Activated B cell treated with CpG ODN at 0.5 μM for 24 hours (primary cell): ENCODE measurements at regions not wholly inside any gene's neighbourhood (a gene's known extent, or its start where the extent isn't known, plus 50 kb on each side); places are given as distances from the start of the nearest gene placed in this dataset.
"Not testable (repeated sequence)": the region's sequence is repeated elsewhere in the genome, so short reads cannot be mapped to it uniquely, and the experiment has no call there.

Source experiments
- ATAC-seq: fragments of 200-7000 bp; cut with Tn5 transposase; one replicate; pipeline ENCODE4 v1.10.0; 2021; ENCODE audit warnings: low read depth, mild to moderate bottlenecking, moderate library complexity
- CTCF ChIA-PET: fragments of 350-600 bp; sonication (Branson Sonifier 250); formaldehyde crosslinking; loops from one replicate; lab custom pipeline; 2021; ENCODE audit warnings: antibody characterized with exemption; lab: Charles Lee
- POLR2A ChIA-PET: fragments of 350-600 bp; sonication (Branson Sonifier 250); formaldehyde crosslinking; loops from one replicate; lab custom pipeline; 2021; ENCODE audit warnings: antibody characterized with exemption; lab: Charles Lee
- DNase-seq: peaks from one replicate; pipeline ENCODE4 v3.0.0; 2022
- H3K27ac Mint-ChIP-seq: one replicate; pipeline ENCODE4 v1.8.0; 2020; ENCODE audit warnings: mixed read lengths
- H3K27me3 Mint-ChIP-seq: one replicate; pipeline ENCODE4 v1.8.0; 2021; ENCODE audit warnings: mixed read lengths
- H3K36me3 Mint-ChIP-seq: one replicate; pipeline ENCODE4 v1.8.0; 2021; ENCODE audit warnings: low read depth, mixed read lengths
- H3K4me1 Mint-ChIP-seq: one replicate; pipeline ENCODE4 v1.8.0; 2021; ENCODE audit warnings: mixed read lengths
- H3K4me3 Mint-ChIP-seq: one replicate; pipeline ENCODE4 v1.8.0; 2020; ENCODE audit warnings: mild to moderate bottlenecking, mixed read lengths
- H3K9me3 Mint-ChIP-seq: one replicate; pipeline ENCODE4 v1.8.0; 2020; ENCODE audit warnings: mixed read lengths
- intact Hi-C: fragments of 100-400 bp; cut with micrococcal nuclease; formaldehyde crosslinking; loops from one replicate; pipeline ENCODE4 v1.15.1; 2024
- TF ChIP-seq, protein P1 (sequence below): fragments of 200-600 bp; IDR thresholded peaks from one replicate; pipeline ENCODE4 v1.8.0; 2022; ENCODE audit warnings: antibody characterized with exemption, mild to moderate bottlenecking

DNA sequence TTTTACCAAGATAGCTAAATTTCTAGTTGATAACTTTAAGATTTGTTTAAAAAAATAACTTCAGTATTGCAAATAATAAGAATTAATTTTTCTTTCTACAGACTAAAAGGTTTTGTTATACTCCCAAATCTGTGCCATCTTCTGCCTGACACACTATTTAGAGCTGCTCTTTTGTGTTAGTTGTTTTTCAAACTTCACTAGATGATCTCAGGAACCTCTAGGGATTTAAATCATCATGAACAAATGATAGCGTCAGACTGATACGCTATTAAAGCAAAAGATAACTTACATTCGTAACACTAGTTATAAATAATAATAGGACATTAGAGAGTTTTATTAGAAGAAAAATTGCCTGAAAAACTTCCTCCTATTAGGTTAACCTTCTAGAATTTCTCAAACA is 243.1 kb upstream of the CXADR start:
- Mint-ChIP-seq H3K36me3 (no peaks in the 10 kb centered on the region), H3K4me3 (no peak overlapping the region), H3K4me1 (no peaks in the 10 kb centered on the region), H3K27me3 (no peaks in the 10 kb centered on the region), H3K27ac (no peak overlapping the region), H3K9me3 (peaks cover 2% of the 10 kb centered on the region)
- ChIA-PET POLR2A (no interaction called here), CTCF (no interaction called here)
- intact Hi-C loops = no loop called here
- TF ChIP-seq, protein P1, sequence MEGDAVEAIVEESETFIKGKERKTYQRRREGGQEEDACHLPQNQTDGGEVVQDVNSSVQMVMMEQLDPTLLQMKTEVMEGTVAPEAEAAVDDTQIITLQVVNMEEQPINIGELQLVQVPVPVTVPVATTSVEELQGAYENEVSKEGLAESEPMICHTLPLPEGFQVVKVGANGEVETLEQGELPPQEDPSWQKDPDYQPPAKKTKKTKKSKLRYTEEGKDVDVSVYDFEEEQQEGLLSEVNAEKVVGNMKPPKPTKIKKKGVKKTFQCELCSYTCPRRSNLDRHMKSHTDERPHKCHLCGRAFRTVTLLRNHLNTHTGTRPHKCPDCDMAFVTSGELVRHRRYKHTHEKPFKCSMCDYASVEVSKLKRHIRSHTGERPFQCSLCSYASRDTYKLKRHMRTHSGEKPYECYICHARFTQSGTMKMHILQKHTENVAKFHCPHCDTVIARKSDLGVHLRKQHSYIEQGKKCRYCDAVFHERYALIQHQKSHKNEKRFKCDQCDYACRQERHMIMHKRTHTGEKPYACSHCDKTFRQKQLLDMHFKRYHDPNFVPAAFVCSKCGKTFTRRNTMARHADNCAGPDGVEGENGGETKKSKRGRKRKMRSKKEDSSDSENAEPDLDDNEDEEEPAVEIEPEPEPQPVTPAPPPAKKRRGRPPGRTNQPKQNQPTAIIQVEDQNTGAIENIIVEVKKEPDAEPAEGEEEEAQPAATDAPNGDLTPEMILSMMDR = no peak
- no peak for DNase-seq
- ATAC-seq = no peak

DNA sequence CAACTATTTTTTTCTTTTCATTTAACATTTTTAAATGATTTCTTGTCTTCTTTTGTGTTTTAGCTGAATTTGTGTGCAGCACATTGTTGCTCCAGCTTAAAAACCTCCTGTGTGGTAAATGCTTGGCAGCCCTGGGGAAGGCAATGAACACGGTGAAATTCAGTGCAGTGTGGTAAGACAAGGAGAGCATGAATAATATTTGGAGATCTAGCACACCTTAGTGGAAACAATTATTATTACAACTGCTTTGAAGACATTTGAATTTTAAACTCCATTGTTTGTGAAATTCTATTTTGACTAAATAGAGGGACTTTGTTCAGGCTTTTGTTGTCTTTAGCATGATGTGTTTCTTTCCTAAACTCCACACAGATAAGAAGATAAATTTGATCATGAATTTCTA is 242.6 kb upstream of the CXADR start:
- DNase-seq = no peak
- Mint-ChIP-seq H3K27ac (no peak overlapping the region), H3K4me1 (no peaks in the 10 kb centered on the region), H3K27me3 (no peaks in the 10 kb centered on the region), H3K36me3 (no peaks in the 10 kb centered on the region), H3K9me3 (peaks cover 2% of the 10 kb centered on the region), H3K4me3 (no peak overlapping the region)
- intact Hi-C loops = no loop called here
- CTCF ChIA-PET = no interaction called here
- no peak for ATAC-seq
- POLR2A ChIA-PET = no interaction called here
- TF ChIP-seq, protein P1 = no peak

DNA sequence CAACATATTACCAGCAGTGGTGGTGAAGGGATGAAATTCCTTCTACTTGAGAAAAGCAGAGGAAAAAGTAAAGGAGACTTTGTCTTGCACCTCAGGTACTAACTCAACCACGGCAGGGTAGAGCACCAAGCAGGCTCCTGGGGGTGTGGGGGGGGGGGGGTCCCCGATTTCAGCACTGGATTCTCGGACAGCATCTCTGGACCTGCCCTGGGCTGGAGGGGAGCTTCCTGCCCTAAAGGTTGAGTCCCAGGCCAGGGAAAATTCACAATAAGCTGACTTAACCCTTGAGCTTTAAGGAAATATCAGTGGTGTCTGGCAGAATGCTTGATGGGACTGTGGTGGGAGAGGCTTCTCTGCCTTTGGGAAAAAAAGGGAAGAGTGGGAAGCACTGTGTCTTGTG is 233.2 kb upstream of the CXADR start:
- no peak for ATAC-seq
- intact Hi-C loops = no loop called here
- Mint-ChIP-seq H3K4me1 (no peaks in the 10 kb centered on the region), H3K27me3 (no peaks in the 10 kb centered on the region), H3K9me3 (peaks cover 29% of the 10 kb centered on the region), H3K27ac (no peak overlapping the region), H3K36me3 (no peaks in the 10 kb centered on the region), H3K4me3 (no peak overlapping the region)
- ChIA-PET CTCF (no interaction called here), POLR2A (no interaction called here)
- DNase-seq = no peak
- TF ChIP-seq, protein P1 = no peak

DNA sequence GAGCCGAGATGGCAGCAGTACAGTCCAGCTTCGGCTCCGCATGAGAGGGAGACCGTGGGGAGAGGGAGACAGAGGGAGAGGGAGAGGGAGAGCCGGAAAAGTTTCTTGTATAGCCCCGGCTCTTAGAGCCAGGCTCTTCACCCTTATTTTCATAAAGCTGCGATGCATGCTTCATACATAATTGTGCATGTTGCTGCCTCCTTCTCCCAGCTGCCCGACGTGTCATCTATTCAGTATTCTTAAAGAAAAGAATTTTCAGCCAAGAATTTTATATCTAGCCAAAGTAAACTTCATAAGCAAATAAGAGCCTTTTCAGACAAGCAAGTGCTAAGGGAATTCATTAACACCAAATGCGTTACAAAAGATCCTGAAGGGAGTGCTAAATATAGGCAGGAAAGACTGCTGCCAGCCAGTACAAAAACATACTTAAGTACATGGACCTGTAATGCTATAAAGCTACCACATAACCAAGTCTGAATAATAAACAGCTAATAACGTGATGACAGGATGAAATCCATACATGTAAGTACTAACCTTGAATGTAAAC is 219.8 kb upstream of the CXADR start:
- H3K4me3 Mint-ChIP-seq, H3K27me3 Mint-ChIP-seq, H3K27ac Mint-ChIP-seq, H3K4me1 Mint-ChIP-seq, CTCF ChIA-PET, H3K36me3 Mint-ChIP-seq, POLR2A ChIA-PET, DNase-seq, ATAC-seq, intact Hi-C loops: not testable (repeated sequence)
- H3K9me3 Mint-ChIP-seq = peaks cover 18% of the 10 kb centered on the region

DNA sequence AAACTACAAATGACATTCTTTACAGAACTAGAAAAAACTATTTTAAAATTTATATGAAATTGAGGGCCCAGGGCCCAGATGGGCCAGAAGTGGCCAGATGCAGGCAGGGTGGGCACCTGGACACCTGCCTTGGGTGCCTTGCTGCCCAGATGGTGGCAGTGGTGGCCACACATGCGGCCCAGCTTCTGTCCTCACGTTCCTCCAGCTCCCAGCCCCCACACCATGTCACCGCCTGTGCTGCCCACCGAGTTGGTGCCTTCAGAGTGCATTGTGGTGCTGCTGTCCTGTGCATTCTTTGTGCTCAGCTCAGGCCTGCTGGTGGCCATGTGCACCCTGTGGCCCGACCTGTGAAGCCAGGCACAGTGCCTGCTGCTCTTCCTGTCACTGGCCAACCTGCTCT is 216.8 kb upstream of the CXADR start:
- Mint-ChIP-seq H3K36me3 (no peaks in the 10 kb centered on the region), H3K4me1 (no peaks in the 10 kb centered on the region), H3K27ac (no peak overlapping the region), H3K4me3 (no peak overlapping the region), H3K9me3 (peaks cover 18% of the 10 kb centered on the region), H3K27me3 (no peaks in the 10 kb centered on the region)
- ATAC-seq (no peak), DNase-seq (no peak)
- intact Hi-C loops = no loop called here
- CTCF ChIA-PET = no interaction called here
- TF ChIP-seq, protein P1 = no peak
- POLR2A ChIA-PET = no interaction called here

DNA sequence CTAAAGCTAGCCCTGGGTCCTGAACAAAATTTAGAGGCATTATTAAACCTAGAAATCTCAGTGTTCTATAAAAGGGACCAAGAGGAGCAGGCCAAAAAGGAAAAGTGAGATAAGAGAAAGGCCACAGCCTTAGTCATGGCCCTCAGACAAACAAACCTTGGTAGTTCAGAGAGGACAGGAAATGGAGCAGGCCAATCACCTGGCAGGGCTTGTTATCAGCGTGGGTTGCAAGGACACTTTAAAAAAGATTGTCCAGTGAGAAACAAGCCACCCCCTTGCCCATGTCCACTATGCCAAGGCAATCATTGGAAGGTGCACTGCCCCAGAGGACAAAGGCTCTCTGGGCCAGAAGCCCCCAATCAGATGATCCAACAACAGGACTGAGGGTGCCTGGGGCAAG is 213.3 kb upstream of the CXADR start:
- DNase-seq, CTCF ChIA-PET, H3K36me3 Mint-ChIP-seq, POLR2A ChIA-PET, H3K4me1 Mint-ChIP-seq, H3K27me3 Mint-ChIP-seq, ATAC-seq, H3K27ac Mint-ChIP-seq, H3K4me3 Mint-ChIP-seq, intact Hi-C loops: not testable (repeated sequence)
- peaks cover 17% of the 10 kb centered on the region for H3K9me3 Mint-ChIP-seq

DNA sequence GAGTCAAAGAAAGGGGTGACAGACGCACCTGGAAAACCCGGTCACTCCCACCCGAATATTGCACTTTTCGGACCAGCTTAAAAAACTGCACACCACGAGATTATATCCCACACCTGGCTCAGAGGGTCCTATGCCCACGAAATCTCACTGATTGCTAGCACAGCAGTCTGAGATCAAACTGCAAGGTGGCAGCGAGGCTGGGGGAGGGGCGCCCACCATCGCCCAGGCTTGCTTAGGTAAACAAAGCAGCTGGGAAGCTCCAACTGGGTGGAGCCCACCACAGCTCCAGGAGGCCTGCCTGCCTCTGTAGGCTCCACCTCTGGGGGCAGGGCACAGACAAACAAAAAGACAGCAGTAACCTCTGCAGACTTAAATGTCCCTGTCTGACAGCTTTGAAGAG is 185.1 kb upstream of the CXADR start:
- ATAC-seq, POLR2A ChIA-PET, CTCF ChIA-PET, H3K4me1 Mint-ChIP-seq, intact Hi-C loops, H3K9me3 Mint-ChIP-seq, H3K27ac Mint-ChIP-seq, H3K36me3 Mint-ChIP-seq, H3K4me3 Mint-ChIP-seq, H3K27me3 Mint-ChIP-seq, DNase-seq: not testable (repeated sequence)
